ENCODE measurements at regions not wholly inside any gene's neighbourhood (a gene's known extent, or its start where the extent isn't known, plus 50 kb on each side); places are given as distances from the start of the nearest gene placed in this dataset.

- peak overlapping the region; percentile 48 for H3K18ac ChIP-seq (ENCODE audit: low read length)
- no peak overlapping the region for H4K91ac ChIP-seq (ENCODE audit: low read depth, low read length, poor library complexity)
- no peak overlapping the region for H2BK15ac ChIP-seq (ENCODE audit: low read length)
- no peak overlapping the region for H3K14ac ChIP-seq (ENCODE audit: low read length)
- no peak overlapping the region for H2AK5ac ChIP-seq (ENCODE audit: low read depth, low read length)
- H2BK120ac ChIP-seq (ENCODE audit: low read depth, low read length) = no peak overlapping the region
- no CpG with 5 or more reads among the region's 4 CpGs for WGBS, 2 donors (ENCODE audit: extremely low coverage in 2 of 2, insufficient read length in 2 of 2, insufficient replicate concordance in 1 of 2)
- H3K4me2 ChIP-seq (ENCODE audit: insufficient read depth, low read length, poor library complexity, severe bottlenecking) = no peak overlapping the region
- H3K27ac ChIP-seq (replicated peaks; ENCODE audit: low read length) = no peak overlapping the region
- no peak overlapping the region for H3K4me3 ChIP-seq (ENCODE audit: low read length in 2 of 2)
- no peak overlapping the region for H3K23ac ChIP-seq (ENCODE audit: low read depth, low read length, poor library complexity)
- no peak overlapping the region for H2AFZ ChIP-seq (ENCODE audit: low read length)
- H3K4me1 ChIP-seq (ENCODE audit: control insufficient read depth in 2 of 2, insufficient read depth in 1 of 2, low read depth in 1 of 2, low read length in 2 of 2) = no peaks in the 10 kb centered on the region
- H3K27me3 ChIP-seq (ENCODE audit: control insufficient read depth in 3 of 3, insufficient read depth in 3 of 3, low read depth in 1 of 3, low read length in 3 of 3) = no peaks in the 10 kb centered on the region
- no peaks in the 10 kb centered on the region for H3K36me3 ChIP-seq (replicated peaks in 1 of 2; ENCODE audit: control insufficient read depth in 2 of 2, insufficient read depth in 2 of 2, low read length in 2 of 2)
- DNase-seq (ENCODE audit: low spot score) = no peak
- no peak overlapping the region for H2BK12ac ChIP-seq (ENCODE audit: low read length)
- no peak overlapping the region for H4K8ac ChIP-seq (ENCODE audit: low read depth, low read length)
- no peak overlapping the region for H2BK5ac ChIP-seq (ENCODE audit: low read length)
- no peak overlapping the region for H3K4ac ChIP-seq (ENCODE audit: low read length)
- no peaks in the 10 kb centered on the region for H3K9me3 ChIP-seq (replicated peaks in 1 of 2; ENCODE audit: control insufficient read depth in 2 of 2, insufficient read depth in 1 of 2, low read depth in 1 of 2, low read length in 2 of 2)
- peak overlapping the region; percentile 13 for H3K9ac ChIP-seq (ENCODE audit: low read depth, low read length, poor library complexity)
- H3K79me1 ChIP-seq (ENCODE audit: low read depth, low read length) = no peaks in the 10 kb centered on the region
Observed at GRCh38 chr6:76790045-76790796, 673.1 kb downstream of the HTR1B start.

- Histone ChIP-seq H3K27ac (replicated peaks; ENCODE audit: low read length) (no peak overlapping the region), H3K4me1 (ENCODE audit: control insufficient read depth in 2 of 2, insufficient read depth in 1 of 2, low read depth in 1 of 2, low read length in 2 of 2) (no peaks in the 10 kb centered on the region), H3K9ac (ENCODE audit: low read depth, low read length, poor library complexity) (peak overlapping the region; percentile 15), H3K18ac (ENCODE audit: low read length) (no peak overlapping the region), H3K23ac (ENCODE audit: low read depth, low read length, poor library complexity) (no peak overlapping the region), H2BK15ac (ENCODE audit: low read length) (no peak overlapping the region), H3K4me2 (ENCODE audit: insufficient read depth, low read length, poor library complexity, severe bottlenecking) (no peak overlapping the region), H4K91ac (ENCODE audit: low read depth, low read length, poor library complexity) (no peak overlapping the region), H3K14ac (ENCODE audit: low read length) (no peak overlapping the region), H2BK12ac (ENCODE audit: low read length) (no peak overlapping the region), H4K8ac (ENCODE audit: low read depth, low read length) (no peak overlapping the region), H2BK120ac (ENCODE audit: low read depth, low read length) (no peak overlapping the region), H3K4ac (ENCODE audit: low read length) (no peak overlapping the region), H3K27me3 (ENCODE audit: control insufficient read depth in 3 of 3, insufficient read depth in 3 of 3, low read depth in 1 of 3, low read length in 3 of 3) (no peaks in the 10 kb centered on the region), H2AK5ac (ENCODE audit: low read depth, low read length) (no peak overlapping the region), H2AFZ (ENCODE audit: low read length) (no peak overlapping the region), H3K9me3 (replicated peaks in 1 of 2; ENCODE audit: control insufficient read depth in 2 of 2, insufficient read depth in 1 of 2, low read depth in 1 of 2, low read length in 2 of 2) (no peaks in the 10 kb centered on the region), H3K36me3 (replicated peaks in 1 of 2; ENCODE audit: control insufficient read depth in 2 of 2, insufficient read depth in 2 of 2, low read length in 2 of 2) (no peaks in the 10 kb centered on the region), H2BK5ac (ENCODE audit: low read length) (no peak overlapping the region), H3K4me3 (ENCODE audit: low read length in 2 of 2) (no peak overlapping the region), H3K79me1 (ENCODE audit: low read depth, low read length) (no peaks in the 10 kb centered on the region)
- no peak for DNase-seq (ENCODE audit: low spot score)
- no CpG with 5 or more reads among the region's 3 CpGs for WGBS, 2 donors (ENCODE audit: extremely low coverage in 2 of 2, insufficient read length in 2 of 2, insufficient replicate concordance in 1 of 2)
Observed at GRCh38 chr6:76789580-76789979, 673.7 kb downstream of the HTR1B start.

GRCh38 chr6:76788155-76788554, 675.1 kb downstream of the HTR1B start:
- no peak overlapping the region for H4K91ac ChIP-seq (ENCODE audit: low read depth, low read length, poor library complexity)
- no peak overlapping the region for H2BK5ac ChIP-seq (ENCODE audit: low read length)
- no peak overlapping the region for H3K4me3 ChIP-seq (ENCODE audit: low read length in 2 of 2)
- no peaks in the 10 kb centered on the region for H3K4me1 ChIP-seq (ENCODE audit: control insufficient read depth in 2 of 2, insufficient read depth in 1 of 2, low read depth in 1 of 2, low read length in 2 of 2)
- no peak overlapping the region for H3K4ac ChIP-seq (ENCODE audit: low read length)
- H3K79me1 ChIP-seq (ENCODE audit: low read depth, low read length) = no peaks in the 10 kb centered on the region
- no peak overlapping the region for H2AK5ac ChIP-seq (ENCODE audit: low read depth, low read length)
- no peak overlapping the region for H2BK12ac ChIP-seq (ENCODE audit: low read length)
- H4K8ac ChIP-seq (ENCODE audit: low read depth, low read length) = no peak overlapping the region
- H3K23ac ChIP-seq (ENCODE audit: low read depth, low read length, poor library complexity) = no peak overlapping the region
- H3K36me3 ChIP-seq (replicated peaks in 1 of 2; ENCODE audit: control insufficient read depth in 2 of 2, insufficient read depth in 2 of 2, low read length in 2 of 2) = no peaks in the 10 kb centered on the region
- no peak overlapping the region for H3K9ac ChIP-seq (ENCODE audit: low read depth, low read length, poor library complexity)
- no peak overlapping the region for H2AFZ ChIP-seq (ENCODE audit: low read length)
- no peak overlapping the region for H3K18ac ChIP-seq (ENCODE audit: low read length)
- H3K27ac ChIP-seq (replicated peaks; ENCODE audit: low read length) = no peak overlapping the region
- H3K9me3 ChIP-seq (replicated peaks in 1 of 2; ENCODE audit: control insufficient read depth in 2 of 2, insufficient read depth in 1 of 2, low read depth in 1 of 2, low read length in 2 of 2) = no peaks in the 10 kb centered on the region
- no peak overlapping the region for H3K4me2 ChIP-seq (ENCODE audit: insufficient read depth, low read length, poor library complexity, severe bottlenecking)
- H3K14ac ChIP-seq (ENCODE audit: low read length) = no peak overlapping the region
- no peak for DNase-seq (ENCODE audit: low spot score)
- no peak overlapping the region for H2BK120ac ChIP-seq (ENCODE audit: low read depth, low read length)
- H3K27me3 ChIP-seq (ENCODE audit: control insufficient read depth in 3 of 3, insufficient read depth in 3 of 3, low read depth in 1 of 3, low read length in 3 of 3) = no peaks in the 10 kb centered on the region
- H2BK15ac ChIP-seq (ENCODE audit: low read length) = no peak overlapping the region

GRCh38 chr6:76779068-76779467, 684.2 kb downstream of the HTR1B start:
- Histone ChIP-seq H3K23ac (ENCODE audit: low read depth, low read length, poor library complexity) (no peak overlapping the region), H3K4me3 (ENCODE audit: low read length in 2 of 2) (no peak overlapping the region), H3K27ac (replicated peaks; ENCODE audit: low read length) (no peak overlapping the region), H3K9me3 (replicated peaks in 1 of 2; ENCODE audit: control insufficient read depth in 2 of 2, insufficient read depth in 1 of 2, low read depth in 1 of 2, low read length in 2 of 2) (no peaks in the 10 kb centered on the region), H2BK12ac (ENCODE audit: low read length) (no peak overlapping the region), H3K4me2 (ENCODE audit: insufficient read depth, low read length, poor library complexity, severe bottlenecking) (no peak overlapping the region), H2BK120ac (ENCODE audit: low read depth, low read length) (no peak overlapping the region), H3K4ac (ENCODE audit: low read length) (no peak overlapping the region), H3K27me3 (ENCODE audit: control insufficient read depth in 3 of 3, insufficient read depth in 3 of 3, low read depth in 1 of 3, low read length in 3 of 3) (no peaks in the 10 kb centered on the region), H4K8ac (ENCODE audit: low read depth, low read length) (no peak overlapping the region), H4K91ac (ENCODE audit: low read depth, low read length, poor library complexity) (no peak overlapping the region), H3K18ac (ENCODE audit: low read length) (no peak overlapping the region), H3K14ac (ENCODE audit: low read length) (no peak overlapping the region), H3K4me1 (ENCODE audit: control insufficient read depth in 2 of 2, insufficient read depth in 1 of 2, low read depth in 1 of 2, low read length in 2 of 2) (no peaks in the 10 kb centered on the region), H3K36me3 (replicated peaks in 1 of 2; ENCODE audit: control insufficient read depth in 2 of 2, insufficient read depth in 2 of 2, low read length in 2 of 2) (no peaks in the 10 kb centered on the region), H2BK15ac (ENCODE audit: low read length) (no peak overlapping the region), H2AK5ac (ENCODE audit: low read depth, low read length) (no peak overlapping the region), H2BK5ac (ENCODE audit: low read length) (no peak overlapping the region), H3K9ac (ENCODE audit: low read depth, low read length, poor library complexity) (no peak overlapping the region), H3K79me1 (ENCODE audit: low read depth, low read length) (no peaks in the 10 kb centered on the region), H2AFZ (ENCODE audit: low read length) (no peak overlapping the region)
- no peak for DNase-seq (ENCODE audit: low spot score)

All from neuronal stem cell (in vitro differentiated cells).